ENCODE measurements at regions not wholly inside any gene's neighbourhood (a gene's known extent, or its start where the extent isn't known, plus 50 kb on each side); places are given as distances from the start of the nearest gene placed in this dataset.

GRCh38 chr6:168937054-168937453 lies 316.6 kb downstream of the THBS2 start:
- no peak for TF ChIP-seq POLR2AphosphoS5 (IDR thresholded peaks at IDR 0.05; ENCODE audit: borderline replicate concordance, low read depth, low read length)
- no peak for TF ChIP-seq EZH2 (IDR thresholded peaks at IDR 0.05)
- no peak for TF ChIP-seq FOXP2 (optimal IDR thresholded peaks at IDR 0.05; ENCODE audit: control extremely low read depth, extremely low read length, insufficient read depth)
